ENCODE measurements at regions not wholly inside any gene's neighbourhood (a gene's known extent, or its start where the extent isn't known, plus 50 kb on each side); places are given as distances from the start of the nearest gene placed in this dataset.

- H3K27ac ChIP-seq (ENCODE audit: low read depth, low read length, poor library complexity, severe bottlenecking): no peak overlapping the region
- H3K4me2 ChIP-seq (ENCODE audit: low read length): no peak overlapping the region
Measured at GRCh38 chr6:41439524-41440418, 104.4 kb downstream of the NCR2 start.

GRCh38 chr6:41440958-41441357 lies 105.2 kb upstream of the FOXP4 start:
- Histone ChIP-seq H3K4me3 (ENCODE audit: low read depth, low read length, poor library complexity, severe bottlenecking) (no peak overlapping the region), H3K9me3 (ENCODE audit: low read length) (no peaks in the 10 kb centered on the region), H3K79me2 (ENCODE audit: insufficient read depth, low read length) (no peaks in the 10 kb centered on the region), H4K20me1 (ENCODE audit: insufficient read depth, low read length) (no peaks in the 10 kb centered on the region), H3K36me3 (ENCODE audit: insufficient read depth, low read length) (no peaks in the 10 kb centered on the region), H3K4me2 (ENCODE audit: low read length) (no peak overlapping the region), H2AFZ (ENCODE audit: low read length) (no peak overlapping the region), H3K4me1 (ENCODE audit: insufficient read depth, low read length, severe bottlenecking) (no peaks in the 10 kb centered on the region), H3K27ac (ENCODE audit: low read depth, low read length, poor library complexity, severe bottlenecking) (no peak overlapping the region), H3K9ac (ENCODE audit: low read length) (no peak overlapping the region), H3F3A (ENCODE audit: insufficient read depth, low read length) (no peaks in the 10 kb centered on the region), H3K27me3 (ENCODE audit: insufficient read depth, low read length) (0 out of 2 replicates have a peak, but pooled peaks cover 2% of the 10 kb centered on the region), H3K9me2 (ENCODE audit: low read depth, low read length) (no peaks in the 10 kb centered on the region)
- TF ChIP-seq CTCF (IDR thresholded peaks at IDR 0.05; ENCODE audit: low read length) (no peak), EZH2 (IDR thresholded peaks at IDR 0.05; ENCODE audit: borderline replicate concordance, low read length) (no peak)

More at GRCh38 chr6:41439524-41440418, 104.4 kb downstream of the NCR2 start:
- Histone ChIP-seq H3K9me3 (ENCODE audit: low read length) (no peaks in the 10 kb centered on the region), H3K4me3 (ENCODE audit: low read depth, low read length, poor library complexity, severe bottlenecking) (no peak overlapping the region), H3K9ac (ENCODE audit: low read length) (no peak overlapping the region), H3F3A (ENCODE audit: insufficient read depth, low read length) (no peaks in the 10 kb centered on the region), H4K20me1 (ENCODE audit: insufficient read depth, low read length) (no peaks in the 10 kb centered on the region), H3K79me2 (ENCODE audit: insufficient read depth, low read length) (no peaks in the 10 kb centered on the region), H3K9me2 (ENCODE audit: low read depth, low read length) (no peaks in the 10 kb centered on the region), H3K27me3 (ENCODE audit: insufficient read depth, low read length) (0 out of 2 replicates have a peak, but pooled peaks cover 2% of the 10 kb centered on the region), H2AFZ (ENCODE audit: low read length) (no peak overlapping the region), H3K36me3 (ENCODE audit: insufficient read depth, low read length) (no peaks in the 10 kb centered on the region), H3K4me1 (ENCODE audit: insufficient read depth, low read length, severe bottlenecking) (no peaks in the 10 kb centered on the region)
- no peak for TF ChIP-seq CTCF (IDR thresholded peaks at IDR 0.05; ENCODE audit: low read length)
- no peak for TF ChIP-seq EZH2 (IDR thresholded peaks at IDR 0.05; ENCODE audit: borderline replicate concordance, low read length)

- Histone ChIP-seq H4K20me1 (ENCODE audit: insufficient read depth, low read length) (no peaks in the 10 kb centered on the region), H3K4me3 (ENCODE audit: low read depth, low read length, poor library complexity, severe bottlenecking) (no peak overlapping the region), H3K36me3 (ENCODE audit: insufficient read depth, low read length) (no peaks in the 10 kb centered on the region), H3K9me2 (ENCODE audit: low read depth, low read length) (no peaks in the 10 kb centered on the region), H3F3A (ENCODE audit: insufficient read depth, low read length) (no peaks in the 10 kb centered on the region), H3K9ac (ENCODE audit: low read length) (no peak overlapping the region), H3K27ac (ENCODE audit: low read depth, low read length, poor library complexity, severe bottlenecking) (no peak overlapping the region), H3K27me3 (ENCODE audit: insufficient read depth, low read length) (0 out of 2 replicates have a peak, but pooled peaks cover 2% of the 10 kb centered on the region), H2AFZ (ENCODE audit: low read length) (no peak overlapping the region), H3K9me3 (ENCODE audit: low read length) (no peaks in the 10 kb centered on the region), H3K4me2 (ENCODE audit: low read length) (no peak overlapping the region), H3K79me2 (ENCODE audit: insufficient read depth, low read length) (no peaks in the 10 kb centered on the region), H3K4me1 (ENCODE audit: insufficient read depth, low read length, severe bottlenecking) (no peaks in the 10 kb centered on the region)
- TF ChIP-seq EZH2 (IDR thresholded peaks at IDR 0.05; ENCODE audit: borderline replicate concordance, low read length) (no peak), CTCF (IDR thresholded peaks at IDR 0.05; ENCODE audit: low read length) (no peak)
Measured at GRCh38 chr6:41441598-41442351, 104.4 kb upstream of the FOXP4 start.

Data from OCI-LY1 (cell line).